CD4-positive, alpha-beta T cell (primary cell): ENCODE measurements at regions not wholly inside any gene's neighbourhood (a gene's known extent, or its start where the extent isn't known, plus 50 kb on each side); places are given as distances from the start of the nearest gene placed in this dataset.

Experiments used
- ATAC-seq: fragments of 200-7000 bp; cut with Tn5 transposase; one replicate; pipeline ENCODE4 v1.10.0; 2022; ENCODE audit warnings: mild to moderate bottlenecking; ENCODE audit not compliant: poor library complexity
- CTCF ChIA-PET: fragments of 350-600 bp; sonication (Branson Sonifier 250); formaldehyde crosslinking; loops from one replicate; lab custom pipeline; 2021; ENCODE audit warnings: antibody characterized with exemption, inconsistent platforms; lab: Charles Lee
- POLR2A ChIA-PET: fragments of 350-600 bp; sonication (Branson Sonifier 250); formaldehyde crosslinking; loops from one replicate; lab custom pipeline; 2021; ENCODE audit warnings: antibody characterized with exemption, inconsistent platforms; lab: Charles Lee
- DNase-seq, 14 experiments: peaks; one replicate each; pipeline ENCODE4 v3.0.0-alpha.2; 2013 to 2020; ENCODE audit warnings: mixed read lengths in 2 of 14
- H3K27ac ChIP-seq, 2 donors: one replicate each; pipeline versions ENCODE4 v1.5.1 to v1.7.0; 2013; ENCODE audit warnings: low read length in 2 of 2, low read depth in 1 of 2, mild to moderate bottlenecking in 1 of 2
- H3K27me3 ChIP-seq, 2 experiments: 1 replicate in 1 of 2; 2 replicates in 1 of 2; pipeline versions ENCODE4 v1.6.1 to v1.7.0; 2013; ENCODE audit warnings: low read length in 2 of 2, control low read depth in 1 of 2, mild to moderate bottlenecking in 1 of 2, moderate library complexity in 1 of 2; ENCODE audit not compliant: insufficient read depth in 2 of 2, control insufficient read depth in 1 of 2
- H3K36me3 ChIP-seq: one replicate; pipeline ENCODE4 v1.6.1; 2013; ENCODE audit warnings: low read length, control low read depth; ENCODE audit not compliant: insufficient read depth
- H3K4me1 ChIP-seq: one replicate; pipeline ENCODE4 v1.6.1; 2013; ENCODE audit warnings: low read length, control low read depth; ENCODE audit not compliant: insufficient read depth
- H3K4me3 ChIP-seq: one replicate; pipeline ENCODE4 v1.5.1; 2013; ENCODE audit warnings: mild to moderate bottlenecking, low read length, moderate library complexity
- H3K9me3 ChIP-seq, 2 experiments: 1 replicate in 1 of 2; 2 replicates in 1 of 2; pipeline versions ENCODE4 v1.6.1 to v1.7.0; 2013; ENCODE audit warnings: low read length in 2 of 2, mild to moderate bottlenecking in 2 of 2, control low read depth in 1 of 2, moderate library complexity in 1 of 2; ENCODE audit not compliant: control insufficient read depth in 1 of 2, insufficient read depth in 1 of 2
- H3K27ac Mint-ChIP-seq: one replicate; pipeline ENCODE4 v1.8.0; 2020; ENCODE audit warnings: mixed read lengths
- H3K27me3 Mint-ChIP-seq: one replicate; pipeline ENCODE4 v1.8.0; 2021; ENCODE audit warnings: mixed read lengths
- H3K36me3 Mint-ChIP-seq: one replicate; pipeline ENCODE4 v1.8.0; 2021; ENCODE audit warnings: low read depth, mixed read lengths
- H3K4me1 Mint-ChIP-seq: one replicate; pipeline ENCODE4 v1.8.0; 2021; ENCODE audit warnings: low read depth, mixed read lengths
- H3K4me3 Mint-ChIP-seq: one replicate; pipeline ENCODE4 v1.8.0; 2020; ENCODE audit warnings: mild to moderate bottlenecking, mixed read lengths
- H3K9me3 Mint-ChIP-seq: one replicate; pipeline ENCODE4 v1.8.0; 2020; ENCODE audit warnings: mixed read lengths
- intact Hi-C, 2 experiments: fragments of 100-400 bp; cut with DNase I in 1 of 2; cut with micrococcal nuclease in 1 of 2; formaldehyde crosslinking; loops; one replicate each; pipeline versions ENCODE4 v1.15.1 to v1.9.0; 2023 to 2025; cut with DNase I, micrococcal nuclease
- TF ChIP-seq, protein P1 (sequence below): fragments of 200-600 bp; IDR thresholded peaks from one replicate; pipeline ENCODE4 v1.8.0; 2022; ENCODE audit warnings: antibody characterized with exemption, mild to moderate bottlenecking

DNA sequence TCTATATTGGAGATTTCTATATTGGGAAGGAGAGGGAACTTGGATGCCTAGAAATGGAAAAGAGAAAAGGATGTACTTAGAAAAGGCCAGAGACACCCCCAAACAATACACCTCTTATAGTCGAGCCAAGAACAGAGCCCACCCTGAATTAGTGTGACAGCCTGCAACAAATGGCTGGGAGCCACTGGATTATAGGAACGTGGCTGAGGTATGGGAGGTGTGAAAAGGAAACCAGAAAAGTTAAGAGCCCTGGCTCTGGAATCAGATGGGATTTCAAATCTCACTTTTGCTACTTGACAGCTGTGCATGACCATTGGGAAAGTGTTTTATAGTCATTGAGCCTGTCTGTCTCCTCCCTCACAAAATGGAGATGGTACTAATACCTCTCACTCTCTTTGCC is 394.0 kb downstream of the ZNF521 start:
- Mint-ChIP-seq H3K27ac (no peak overlapping the region), H3K9me3 (no peaks in the 10 kb centered on the region), H3K4me3 (no peak overlapping the region), H3K4me1 (no peaks in the 10 kb centered on the region), H3K36me3 (no peaks in the 10 kb centered on the region), H3K27me3 (no peaks in the 10 kb centered on the region)
- Histone ChIP-seq H3K4me1 (no peaks in the 10 kb centered on the region), H3K27ac (no peak overlapping the region), H3K36me3 (no peaks in the 10 kb centered on the region), H3K9me3 (no peaks in the 10 kb centered on the region), H3K27me3 (no peaks in the 10 kb centered on the region), H3K4me3 (no peak overlapping the region)
- CTCF ChIA-PET, result no interaction called here
- intact Hi-C loops, result no loop called here
- ATAC-seq (no peak), DNase-seq (no peak)
- POLR2A ChIA-PET, result no interaction called here
- TF ChIP-seq, protein P1, sequence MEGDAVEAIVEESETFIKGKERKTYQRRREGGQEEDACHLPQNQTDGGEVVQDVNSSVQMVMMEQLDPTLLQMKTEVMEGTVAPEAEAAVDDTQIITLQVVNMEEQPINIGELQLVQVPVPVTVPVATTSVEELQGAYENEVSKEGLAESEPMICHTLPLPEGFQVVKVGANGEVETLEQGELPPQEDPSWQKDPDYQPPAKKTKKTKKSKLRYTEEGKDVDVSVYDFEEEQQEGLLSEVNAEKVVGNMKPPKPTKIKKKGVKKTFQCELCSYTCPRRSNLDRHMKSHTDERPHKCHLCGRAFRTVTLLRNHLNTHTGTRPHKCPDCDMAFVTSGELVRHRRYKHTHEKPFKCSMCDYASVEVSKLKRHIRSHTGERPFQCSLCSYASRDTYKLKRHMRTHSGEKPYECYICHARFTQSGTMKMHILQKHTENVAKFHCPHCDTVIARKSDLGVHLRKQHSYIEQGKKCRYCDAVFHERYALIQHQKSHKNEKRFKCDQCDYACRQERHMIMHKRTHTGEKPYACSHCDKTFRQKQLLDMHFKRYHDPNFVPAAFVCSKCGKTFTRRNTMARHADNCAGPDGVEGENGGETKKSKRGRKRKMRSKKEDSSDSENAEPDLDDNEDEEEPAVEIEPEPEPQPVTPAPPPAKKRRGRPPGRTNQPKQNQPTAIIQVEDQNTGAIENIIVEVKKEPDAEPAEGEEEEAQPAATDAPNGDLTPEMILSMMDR, result no peak

DNA sequence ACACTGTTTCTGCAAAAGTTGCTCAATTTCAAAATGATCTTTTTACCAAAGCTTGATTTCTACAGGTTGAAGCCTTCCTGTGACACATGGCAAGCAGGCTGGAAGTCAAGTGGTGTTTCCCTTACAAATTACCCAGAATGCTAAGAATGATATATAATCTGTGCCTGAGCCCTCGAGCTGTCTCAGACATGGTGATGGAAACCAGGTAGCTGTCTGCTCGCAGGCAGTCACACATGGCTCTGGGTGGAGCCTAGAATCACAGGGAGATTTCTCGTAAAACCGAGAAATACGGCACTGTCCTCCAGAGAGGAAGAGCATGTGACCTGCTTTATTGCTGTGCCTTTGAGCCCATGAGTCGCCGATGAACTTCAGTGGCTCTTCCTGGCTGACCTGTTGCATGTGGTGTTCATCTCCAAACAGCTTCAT is 392.9 kb downstream of the ZNF521 start:
- ATAC-seq (no peak), DNase-seq (no peak)
- H3K4me1 ChIP-seq, result no peaks in the 10 kb centered on the region
- Mint-ChIP-seq H3K36me3 (no peaks in the 10 kb centered on the region), H3K9me3 (no peaks in the 10 kb centered on the region), H3K27me3 (no peaks in the 10 kb centered on the region), H3K4me3 (no peak overlapping the region), H3K4me1 (no peaks in the 10 kb centered on the region), H3K27ac (no peak overlapping the region)
- no peaks in the 10 kb centered on the region for H3K27me3 ChIP-seq
- intact Hi-C loops, result no loop called here
- ChIA-PET CTCF (no interaction called here), POLR2A (no interaction called here)
- H3K36me3 ChIP-seq, result no peaks in the 10 kb centered on the region
- no peaks in the 10 kb centered on the region for H3K9me3 ChIP-seq
- H3K4me3 ChIP-seq, result no peak overlapping the region
- TF ChIP-seq, protein P1, result no peak
- H3K27ac ChIP-seq, result no peak overlapping the region

DNA sequence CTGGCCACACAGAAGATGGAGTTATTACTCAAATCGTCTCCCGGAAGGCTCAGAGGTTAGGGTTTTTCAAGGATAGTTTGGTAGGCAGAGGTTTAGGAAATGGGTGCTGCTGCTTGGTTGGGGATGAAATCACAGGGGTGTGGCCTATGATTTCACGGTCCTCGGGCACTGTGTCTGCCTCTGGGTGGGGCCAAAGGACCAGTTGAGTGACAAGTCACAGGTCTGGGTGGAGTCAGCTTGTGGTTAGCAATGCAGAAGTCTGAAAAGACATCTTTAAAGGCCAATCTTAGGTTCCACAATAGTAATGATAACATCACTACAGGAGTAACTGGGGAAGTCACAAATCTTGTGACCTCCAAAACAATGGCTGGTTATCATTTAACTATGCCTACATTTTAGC is 387.8 kb downstream of the ZNF521 start:
- Mint-ChIP-seq H3K4me1 (no peaks in the 10 kb centered on the region), H3K9me3 (peaks cover 3% of the 10 kb centered on the region), H3K27ac (no peak overlapping the region), H3K4me3 (no peak overlapping the region), H3K36me3 (no peaks in the 10 kb centered on the region), H3K27me3 (no peaks in the 10 kb centered on the region)
- Histone ChIP-seq H3K27ac (no peak overlapping the region), H3K36me3 (no peaks in the 10 kb centered on the region), H3K27me3 (no peaks in the 10 kb centered on the region), H3K9me3 (no peaks in the 10 kb centered on the region), H3K4me1 (no peaks in the 10 kb centered on the region), H3K4me3 (no peak overlapping the region)
- ChIA-PET POLR2A (no interaction called here), CTCF (no interaction called here)
- DNase-seq (peak in 3 of 14 experiments; percentile 2 to 10 (median 5)), ATAC-seq (no peak)
- intact Hi-C loops, result no loop called here
- TF ChIP-seq, protein P1, result no peak
